IMR-90 (cell line): ENCODE measurements at regions not wholly inside any gene's neighbourhood (a gene's known extent, or its start where the extent isn't known, plus 50 kb on each side); places are given as distances from the start of the nearest gene placed in this dataset.

ENCODE experiments used
- CEBPB ChIP-seq: IDR thresholded peaks from 2 replicates; pipeline ENCODE4 v1.6.1; 2012; ENCODE audit warnings: low read depth, low read length, improper control_type of control experiment
- MXI1 ChIP-seq: IDR thresholded peaks from 2 replicates; pipeline ENCODE4 v1.6.1; 2012; ENCODE audit warnings: low read depth, mild to moderate bottlenecking, low read length, moderate library complexity, borderline replicate concordance
- POLR2A ChIP-seq: IDR thresholded peaks from 2 replicates; pipeline ENCODE4 v1.6.1; 2012; ENCODE audit warnings: mild to moderate bottlenecking, low read depth, low read length
- RAD21 ChIP-seq: IDR thresholded peaks from 2 replicates; pipeline ENCODE4 v1.6.1; 2012; ENCODE audit warnings: low read length, improper control_type of control experiment
- SMC3 ChIP-seq: fragments of 150-350 bp; IDR thresholded peaks from 2 replicates; pipeline ENCODE4 v1.6.1; 2016; ENCODE audit warnings: low read depth, mild to moderate bottlenecking, antibody characterized with exemption, low read length, moderate library complexity
- TF ChIP-seq, protein P1 (sequence below): conservative IDR thresholded peaks from 2 replicates; pipeline ENCODE4 v1.5.1; 2012; ENCODE audit warnings: mild to moderate bottlenecking, low read depth, low read length, improper control_type of control experiment

DNA sequence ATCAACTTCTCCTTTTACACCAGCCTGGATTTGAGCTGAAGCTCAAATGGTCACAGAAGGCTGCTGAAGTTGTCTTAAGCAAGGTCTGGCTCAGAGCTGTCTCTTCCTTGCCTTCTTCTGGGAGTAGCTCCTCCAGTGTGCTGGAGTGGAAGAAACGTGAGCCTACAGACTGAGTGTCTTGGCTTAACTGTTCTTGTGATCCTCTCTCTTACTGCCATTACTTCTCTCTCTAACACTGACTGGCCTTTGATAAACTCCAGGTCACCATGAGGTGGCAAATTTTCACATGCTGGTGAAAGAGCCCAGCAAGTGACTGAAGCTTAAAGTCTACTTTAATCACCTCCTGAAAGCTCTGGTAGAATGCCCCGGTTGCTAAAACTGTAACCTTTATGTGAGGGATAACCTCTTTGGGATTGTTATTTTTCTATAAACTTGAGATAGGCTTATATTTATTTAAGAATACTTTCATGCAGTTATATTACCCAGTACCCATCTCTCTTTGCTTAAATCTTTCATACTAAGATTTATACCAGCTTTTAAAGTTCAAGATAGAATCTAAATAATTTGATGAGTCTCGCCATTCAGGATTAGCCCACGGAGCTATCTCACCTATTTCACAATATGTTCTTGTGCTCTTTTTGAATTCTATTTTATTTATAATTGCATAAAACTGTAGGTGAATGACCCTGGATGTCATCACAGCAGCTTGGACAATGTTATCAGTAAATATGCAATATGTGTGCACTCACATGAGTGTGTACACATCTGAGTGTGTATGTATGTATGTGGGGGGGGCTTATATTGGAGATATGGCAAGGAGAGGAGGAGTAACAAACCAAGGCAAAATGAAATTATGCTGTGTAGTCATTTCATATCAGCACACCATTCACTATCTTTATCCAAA lies 924.0 kb downstream of the LTN1 start:
- TF ChIP-seq, protein P1, sequence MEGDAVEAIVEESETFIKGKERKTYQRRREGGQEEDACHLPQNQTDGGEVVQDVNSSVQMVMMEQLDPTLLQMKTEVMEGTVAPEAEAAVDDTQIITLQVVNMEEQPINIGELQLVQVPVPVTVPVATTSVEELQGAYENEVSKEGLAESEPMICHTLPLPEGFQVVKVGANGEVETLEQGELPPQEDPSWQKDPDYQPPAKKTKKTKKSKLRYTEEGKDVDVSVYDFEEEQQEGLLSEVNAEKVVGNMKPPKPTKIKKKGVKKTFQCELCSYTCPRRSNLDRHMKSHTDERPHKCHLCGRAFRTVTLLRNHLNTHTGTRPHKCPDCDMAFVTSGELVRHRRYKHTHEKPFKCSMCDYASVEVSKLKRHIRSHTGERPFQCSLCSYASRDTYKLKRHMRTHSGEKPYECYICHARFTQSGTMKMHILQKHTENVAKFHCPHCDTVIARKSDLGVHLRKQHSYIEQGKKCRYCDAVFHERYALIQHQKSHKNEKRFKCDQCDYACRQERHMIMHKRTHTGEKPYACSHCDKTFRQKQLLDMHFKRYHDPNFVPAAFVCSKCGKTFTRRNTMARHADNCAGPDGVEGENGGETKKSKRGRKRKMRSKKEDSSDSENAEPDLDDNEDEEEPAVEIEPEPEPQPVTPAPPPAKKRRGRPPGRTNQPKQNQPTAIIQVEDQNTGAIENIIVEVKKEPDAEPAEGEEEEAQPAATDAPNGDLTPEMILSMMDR, result no peak
- TF ChIP-seq RAD21 (no peak), POLR2A (no peak), CEBPB (peak; percentile 50), SMC3 (no peak), MXI1 (no peak)
